Neural cell (in vitro differentiated cells): ENCODE measurements at regions not wholly inside any gene's neighbourhood (a gene's known extent, or its start where the extent isn't known, plus 50 kb on each side); places are given as distances from the start of the nearest gene placed in this dataset.

Experiments
- EP300 ChIP-seq: fragments of 450-650 bp; conservative IDR thresholded peaks from 2 replicates; pipeline ENCODE4 v1.6.1; 2014; ENCODE audit warnings: antibody characterized with exemption, mild to moderate bottlenecking, moderate library complexity; ENCODE audit not compliant: poor library complexity, severe bottlenecking
- EZH2 ChIP-seq: fragments of 200-600, 300-800 bp; shearing (Covaris generic), sonication (generic); IDR thresholded peaks from 2 replicates; pipeline ENCODE4 v1.6.1; 2014; ENCODE audit warnings: antibody characterized with exemption, low read length, borderline replicate concordance, mild to moderate bottlenecking; ENCODE audit not compliant: insufficient read depth, poor library complexity, severe bottlenecking
- TF ChIP-seq, protein P1 (sequence below): fragments of 450-650 bp; IDR thresholded peaks from 2 replicates; pipeline ENCODE4 v1.5.1; 2014; ENCODE audit warnings: antibody characterized with exemption, mild to moderate bottlenecking, moderate library complexity; ENCODE audit not compliant: poor library complexity, severe bottlenecking

DNA sequence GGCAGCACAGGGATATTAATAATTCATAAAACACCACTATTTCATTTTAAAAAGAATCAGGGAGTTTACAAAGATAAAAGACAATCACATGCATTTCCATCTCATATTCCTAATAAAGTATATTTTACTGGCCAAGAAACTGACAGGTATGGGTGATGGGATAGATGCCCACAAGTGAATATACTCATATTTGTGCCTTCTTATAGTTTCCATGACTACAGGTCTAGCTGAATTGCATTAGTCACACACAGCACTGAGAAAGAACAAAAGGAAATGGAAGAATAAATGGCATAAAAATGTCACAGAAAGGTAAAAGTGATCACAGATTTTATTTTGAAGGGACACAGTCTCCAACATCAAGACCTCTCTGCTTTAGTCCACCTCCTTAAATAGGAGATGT, 193.5 kb downstream of the PLK2 start:
- TF ChIP-seq EZH2 (no peak), EP300 (peak; percentile 90)
- TF ChIP-seq, protein P1, sequence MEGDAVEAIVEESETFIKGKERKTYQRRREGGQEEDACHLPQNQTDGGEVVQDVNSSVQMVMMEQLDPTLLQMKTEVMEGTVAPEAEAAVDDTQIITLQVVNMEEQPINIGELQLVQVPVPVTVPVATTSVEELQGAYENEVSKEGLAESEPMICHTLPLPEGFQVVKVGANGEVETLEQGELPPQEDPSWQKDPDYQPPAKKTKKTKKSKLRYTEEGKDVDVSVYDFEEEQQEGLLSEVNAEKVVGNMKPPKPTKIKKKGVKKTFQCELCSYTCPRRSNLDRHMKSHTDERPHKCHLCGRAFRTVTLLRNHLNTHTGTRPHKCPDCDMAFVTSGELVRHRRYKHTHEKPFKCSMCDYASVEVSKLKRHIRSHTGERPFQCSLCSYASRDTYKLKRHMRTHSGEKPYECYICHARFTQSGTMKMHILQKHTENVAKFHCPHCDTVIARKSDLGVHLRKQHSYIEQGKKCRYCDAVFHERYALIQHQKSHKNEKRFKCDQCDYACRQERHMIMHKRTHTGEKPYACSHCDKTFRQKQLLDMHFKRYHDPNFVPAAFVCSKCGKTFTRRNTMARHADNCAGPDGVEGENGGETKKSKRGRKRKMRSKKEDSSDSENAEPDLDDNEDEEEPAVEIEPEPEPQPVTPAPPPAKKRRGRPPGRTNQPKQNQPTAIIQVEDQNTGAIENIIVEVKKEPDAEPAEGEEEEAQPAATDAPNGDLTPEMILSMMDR: no peak
